Pancreas (tissue), 10 donors: ENCODE measurements at regions not wholly inside any gene's neighbourhood (a gene's known extent, or its start where the extent isn't known, plus 50 kb on each side); places are given as distances from the start of the nearest gene placed in this dataset.

Experiments used
- ATAC-seq, 4 donors: fragments of 200-7000 bp; cut with Tn5 transposase; one replicate each; pipeline versions ENCODE4 v1.8.0 to v1.9.1; 2020; ENCODE audit warnings: mild to moderate bottlenecking in 4 of 4, moderate library complexity in 4 of 4
- DNase-seq, 6 donors: peaks; one replicate each; pipeline ENCODE4 v3.0.0-alpha.2; 2020
- FAIRE-seq: peaks from 2 replicates; lab custom pipeline; 2012; peaks lifted over from hg19 to GRCh38; lab: Jason Lieb, UNC
- H3K27ac ChIP-seq, 4 donors: fragments of 200-600 bp; sonication (generic); 1 replicate in 3 of 4; 2 replicates in 1 of 4; pipeline versions ENCODE4 v1.5.0 to v1.8.0; 2020
- H3K27me3 ChIP-seq, 4 donors: fragments of 200-600 bp; one replicate each; pipeline ENCODE4 v1.8.0; 2021
- H3K36me3 ChIP-seq, 3 donors: fragments of 200-600 bp; sonication (generic) in 1 of 3; one replicate each; pipeline versions ENCODE4 v1.5.0 to v1.8.0; 2020 to 2021
- H3K4me1 ChIP-seq, 3 donors: fragments of 200-600 bp; one replicate each; pipeline ENCODE4 v1.8.0; 2021
- H3K4me3 ChIP-seq, 4 donors: fragments of 200-600 bp; sonication (generic) in 2 of 4; one replicate each; pipeline versions ENCODE4 v1.5.0 to v1.8.0; 2020 to 2021
- H3K9me3 ChIP-seq, 4 donors: fragments of 200-600 bp; one replicate each; pipeline ENCODE4 v1.8.0; 2021
- WGBS, 2 donors: extraction: QIAGEN DNeasy Blood & Tissue Kit; methylation state at CpG; one replicate each; pipeline ENCODE4 v1.1.7; 2013; 5-methylcytosine and 5-hydroxymethylcytosine counted together
- intact Hi-C, 3 donors: fragments of 100-400 bp; cut with DNase I; formaldehyde crosslinking; loops; one replicate each; pipeline versions ENCODE4 v1.11.1 to v1.14.2; 2022
- TF ChIP-seq, protein P1 (sequence below), 4 donors: fragments of 200-600 bp; sonication (generic) in 3 of 4; IDR thresholded peaks; one replicate each; pipeline versions ENCODE4 v1.5.0 to v1.8.0; 2021; ENCODE audit warnings: antibody characterized with exemption in 4 of 4
- donor health status: healthy with polysubstance abuse.
- donor health status: DM: no; HTN: no; CAD: no; lungs with moderate emphysema.
- donor health status: DM: no; HTN: no; CAD: no.
- donor health status: control.
- donor health status: control.
- donor health status: Bipolar disorder and iron deficiency.
- donor health status: DM: yes; HTN: yes; CAD: no.
- donor health status: DM: no; HTN: no; CAD: no.
- donor health status: DM: no; HTN: no; CAD: no.
- donor health status: DM: yes; HTN: yes; CAD: no.

DNA sequence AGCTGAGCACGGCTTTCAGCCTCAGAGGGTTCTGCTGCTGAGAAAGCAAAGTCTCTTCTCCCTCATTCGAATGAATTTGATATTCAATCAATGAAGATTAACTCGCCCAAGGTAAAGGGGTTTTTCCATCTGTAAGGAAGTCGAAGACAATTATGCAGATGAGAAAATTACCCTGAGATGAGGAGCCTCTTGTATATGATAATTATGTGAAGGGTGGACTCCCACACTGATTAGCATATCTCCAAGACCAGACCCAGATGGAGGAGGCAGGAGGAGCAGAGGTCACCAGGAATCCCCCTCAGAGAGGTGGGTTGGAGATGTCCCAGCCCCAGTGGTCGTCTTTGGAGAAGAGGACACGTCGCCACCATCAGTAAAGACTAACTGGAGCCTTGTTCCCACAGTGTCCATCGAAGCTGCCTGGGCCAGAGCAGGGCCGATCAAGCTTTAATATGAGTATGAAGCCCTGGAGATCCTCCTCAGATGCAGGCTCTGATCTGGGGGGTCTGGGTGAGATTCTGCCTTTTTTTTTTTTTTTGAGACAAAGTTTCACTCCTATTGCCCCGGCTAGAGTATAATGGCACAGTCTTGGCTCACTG, 61.5 kb upstream of the LHX1 start:
- ATAC-seq (no peak), DNase-seq (no peak), FAIRE-seq (no peak)
- intact Hi-C loops = no loop called here
- no peaks in the 10 kb centered on the region for H3K36me3 ChIP-seq
- H3K9me3 ChIP-seq = no peaks in the 10 kb centered on the region
- H3K4me1 ChIP-seq = no peaks in the 10 kb centered on the region
- H3K27ac ChIP-seq = no peak overlapping the region
- TF ChIP-seq, protein P1, sequence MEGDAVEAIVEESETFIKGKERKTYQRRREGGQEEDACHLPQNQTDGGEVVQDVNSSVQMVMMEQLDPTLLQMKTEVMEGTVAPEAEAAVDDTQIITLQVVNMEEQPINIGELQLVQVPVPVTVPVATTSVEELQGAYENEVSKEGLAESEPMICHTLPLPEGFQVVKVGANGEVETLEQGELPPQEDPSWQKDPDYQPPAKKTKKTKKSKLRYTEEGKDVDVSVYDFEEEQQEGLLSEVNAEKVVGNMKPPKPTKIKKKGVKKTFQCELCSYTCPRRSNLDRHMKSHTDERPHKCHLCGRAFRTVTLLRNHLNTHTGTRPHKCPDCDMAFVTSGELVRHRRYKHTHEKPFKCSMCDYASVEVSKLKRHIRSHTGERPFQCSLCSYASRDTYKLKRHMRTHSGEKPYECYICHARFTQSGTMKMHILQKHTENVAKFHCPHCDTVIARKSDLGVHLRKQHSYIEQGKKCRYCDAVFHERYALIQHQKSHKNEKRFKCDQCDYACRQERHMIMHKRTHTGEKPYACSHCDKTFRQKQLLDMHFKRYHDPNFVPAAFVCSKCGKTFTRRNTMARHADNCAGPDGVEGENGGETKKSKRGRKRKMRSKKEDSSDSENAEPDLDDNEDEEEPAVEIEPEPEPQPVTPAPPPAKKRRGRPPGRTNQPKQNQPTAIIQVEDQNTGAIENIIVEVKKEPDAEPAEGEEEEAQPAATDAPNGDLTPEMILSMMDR (IDR thresholded peaks at IDR 0.05) = no peak
- no peaks in the 10 kb centered on the region for H3K27me3 ChIP-seq
- WGBS, 2 donors = 54 to 65% methylated on average over 10 of the region's 10 CpGs
- H3K4me3 ChIP-seq = no peak overlapping the region

DNA sequence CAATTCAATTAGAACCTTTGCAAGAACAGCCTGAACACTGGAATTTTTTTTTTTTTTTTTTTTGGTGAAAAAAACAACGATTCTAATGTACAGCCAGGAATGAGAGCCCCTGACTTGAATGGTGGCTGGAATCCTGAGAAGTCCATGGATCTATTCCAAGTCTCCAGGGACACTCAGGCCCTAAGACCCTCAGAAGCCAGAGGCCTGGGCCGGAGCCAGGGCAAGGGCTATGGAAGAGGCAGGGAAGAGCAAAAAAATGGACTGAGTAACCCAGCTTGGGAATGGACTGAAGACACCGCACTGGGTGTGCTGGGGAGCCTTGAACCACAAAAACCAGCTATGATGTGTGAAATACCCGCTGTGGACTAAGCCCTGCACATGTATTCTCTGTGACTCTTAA, 60.3 kb upstream of the LHX1 start:
- Histone ChIP-seq H3K27ac (no peak overlapping the region), H3K27me3 (no peaks in the 10 kb centered on the region), H3K4me1 (no peaks in the 10 kb centered on the region), H3K9me3 (no peaks in the 10 kb centered on the region), H3K4me3 (no peak overlapping the region), H3K36me3 (no peaks in the 10 kb centered on the region)
- TF ChIP-seq, protein P1 (IDR thresholded peaks at IDR 0.05) = no peak
- FAIRE-seq (no peak), ATAC-seq (no peak), DNase-seq (no peak)
- intact Hi-C loops = no loop called here
- 79 to 89% methylated on average over 4 of the region's 4 CpGs for WGBS, 2 donors

DNA sequence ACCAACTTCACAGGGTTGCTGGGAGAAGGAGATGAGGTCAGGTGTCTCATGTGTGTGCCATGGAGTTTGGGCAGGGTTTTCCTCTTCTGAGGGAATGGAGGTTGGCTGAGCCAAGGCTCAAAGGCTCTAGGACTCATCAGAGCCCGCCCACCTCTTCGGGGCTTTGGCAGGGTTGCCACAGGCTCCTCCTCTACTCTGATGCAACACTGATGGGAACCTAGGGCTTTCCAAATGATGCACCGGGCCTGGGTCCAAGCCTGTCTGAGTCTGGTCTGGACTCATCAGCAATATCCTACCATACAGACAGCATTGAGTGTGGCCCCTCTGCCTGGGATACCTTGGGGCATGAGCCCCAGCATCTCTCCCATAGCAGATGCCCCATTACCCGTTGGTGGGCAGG, 59.5 kb upstream of the LHX1 start:
- intact Hi-C loops = no loop called here
- no peak for FAIRE-seq
- peaks cover 0 to 4% (median 0%) of the 10 kb centered on the region in 4 donors for H3K27me3 ChIP-seq

DNA sequence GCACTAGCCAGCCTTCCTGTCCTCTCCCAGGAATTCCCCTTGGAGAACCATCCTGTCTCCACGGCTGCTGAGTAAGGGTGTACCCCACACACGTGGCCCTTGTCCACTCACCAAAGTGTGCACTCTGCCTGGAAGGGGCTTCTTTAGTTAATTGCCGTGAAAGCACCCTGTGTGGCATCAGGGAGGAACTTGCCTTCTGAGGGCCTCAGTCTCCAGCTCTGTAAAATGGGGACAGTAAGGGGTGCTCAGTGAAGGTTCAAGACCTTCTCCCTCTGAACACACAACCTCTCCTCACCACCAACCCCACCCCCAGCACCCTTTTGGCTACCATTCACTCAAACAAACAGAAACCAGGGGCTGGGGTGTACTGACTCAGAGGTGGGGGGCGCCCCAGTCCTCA, 59.1 kb upstream of the LHX1 start:
- H3K27ac ChIP-seq = no peak overlapping the region
- TF ChIP-seq, protein P1 (IDR thresholded peaks at IDR 0.05) = no peak
- no peak overlapping the region for H3K4me3 ChIP-seq
- H3K36me3 ChIP-seq = no peaks in the 10 kb centered on the region
- DNase-seq (no peak), FAIRE-seq (no peak), ATAC-seq (no peak)
- no peaks in the 10 kb centered on the region for H3K4me1 ChIP-seq
- WGBS, 2 donors = 60 to 70% methylated on average over 4 of the region's 4 CpGs
- H3K9me3 ChIP-seq = no peaks in the 10 kb centered on the region
- H3K27me3 ChIP-seq = peaks cover 0 to 8% (median 0%) of the 10 kb centered on the region in 4 donors
- intact Hi-C loops = no loop called here

More for the DNA sequence above, 59.5 kb upstream of the LHX1 start:
- no peaks in the 10 kb centered on the region for H3K9me3 ChIP-seq
- WGBS, 2 donors = 55% methylated on average over 4 of the region's 4 CpGs
- H3K36me3 ChIP-seq = no peaks in the 10 kb centered on the region
- H3K27ac ChIP-seq = no peak overlapping the region
- H3K4me1 ChIP-seq = no peaks in the 10 kb centered on the region
- no peak overlapping the region for H3K4me3 ChIP-seq
- no peak for DNase-seq
- TF ChIP-seq, protein P1 (IDR thresholded peaks at IDR 0.05) = no peak
- no peak for ATAC-seq

DNA sequence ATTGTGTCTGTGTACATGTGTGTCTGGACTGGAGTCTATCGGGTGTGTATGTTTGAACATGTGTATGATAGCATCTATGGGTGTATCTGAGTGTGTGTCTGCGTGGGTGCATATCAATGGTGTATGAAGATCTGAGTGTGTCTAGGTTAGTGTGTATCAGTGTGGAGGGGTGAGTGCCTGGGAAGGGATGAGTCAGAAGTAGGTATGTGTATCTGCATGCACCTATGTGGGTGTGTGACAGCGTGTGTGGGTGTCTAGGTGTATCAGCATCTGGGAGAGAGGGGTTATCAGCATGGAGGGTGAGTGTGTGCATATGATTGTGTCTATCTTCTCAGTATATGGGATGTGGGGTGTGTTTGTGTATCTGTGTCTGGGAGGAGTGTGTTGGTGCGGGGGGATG, 58.2 kb upstream of the LHX1 start:
- no peaks in the 10 kb centered on the region for H3K9me3 ChIP-seq
- TF ChIP-seq, protein P1 (IDR thresholded peaks at IDR 0.05) = no peak
- FAIRE-seq (no peak), DNase-seq (no peak), ATAC-seq (no peak)
- 65 to 72% methylated on average over 4 of the region's 4 CpGs for WGBS, 2 donors
- H3K36me3 ChIP-seq = no peaks in the 10 kb centered on the region
- H3K4me3 ChIP-seq = no peak overlapping the region
- intact Hi-C loops = no loop called here
- no peak overlapping the region for H3K27ac ChIP-seq
- no peaks in the 10 kb centered on the region for H3K4me1 ChIP-seq
- H3K27me3 ChIP-seq = peaks cover 0 to 11% (median 0%) of the 10 kb centered on the region in 4 donors
